ENCODE measurements at regions not wholly inside any gene's neighbourhood (a gene's known extent, or its start where the extent isn't known, plus 50 kb on each side); places are given as distances from the start of the nearest gene placed in this dataset.

- TF ChIP-seq CTCF (optimal IDR thresholded peaks at IDR 0.05 in 1 of 3, IDR thresholded peaks at IDR 0.05 in 1 of 3, conservative IDR thresholded peaks at IDR 0.05 in 1 of 3; ENCODE audit: extremely low read depth in 1 of 3, insufficient read depth in 2 of 3, low read length in 3 of 3) (no peak), EZH2 (IDR thresholded peaks at IDR 0.05; ENCODE audit: low read length) (no peak)
Observed at GRCh38 chr10:106082865-106083264, 1081.6 kb downstream of the SORCS1 start.

Measured in keratinocyte (primary cell).